ENCODE measurements at regions not wholly inside any gene's neighbourhood (a gene's known extent, or its start where the extent isn't known, plus 50 kb on each side); places are given as distances from the start of the nearest gene placed in this dataset.

DNA sequence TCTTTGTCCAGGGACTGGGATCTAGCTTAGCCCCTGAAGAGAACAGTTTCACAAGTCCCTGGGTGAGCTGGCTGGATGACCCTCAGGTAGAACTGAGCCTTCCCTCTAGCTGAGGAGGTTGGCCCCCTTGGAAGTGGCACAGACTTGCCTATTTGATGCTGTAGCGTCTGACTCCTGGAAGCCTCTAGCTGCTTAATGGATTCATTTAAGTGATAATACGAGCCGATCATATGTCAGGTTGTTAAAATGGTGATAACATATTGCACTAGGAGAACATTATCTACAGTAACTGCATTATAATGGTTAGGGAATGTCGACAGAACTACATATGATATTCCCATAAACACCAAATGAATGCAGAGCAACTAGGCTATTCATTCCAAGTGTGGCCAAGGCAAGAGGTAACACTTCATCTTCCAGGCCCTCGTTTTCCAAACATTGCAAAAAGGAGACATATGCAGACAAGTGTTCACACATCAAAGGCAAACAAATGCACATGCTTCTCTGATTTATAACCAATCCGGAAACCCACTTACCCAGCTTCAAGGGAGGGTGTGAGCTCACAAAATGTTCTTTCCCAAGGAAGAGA is 340.1 kb upstream of the PLXNA2 start:
- TF ChIP-seq, protein P1, sequence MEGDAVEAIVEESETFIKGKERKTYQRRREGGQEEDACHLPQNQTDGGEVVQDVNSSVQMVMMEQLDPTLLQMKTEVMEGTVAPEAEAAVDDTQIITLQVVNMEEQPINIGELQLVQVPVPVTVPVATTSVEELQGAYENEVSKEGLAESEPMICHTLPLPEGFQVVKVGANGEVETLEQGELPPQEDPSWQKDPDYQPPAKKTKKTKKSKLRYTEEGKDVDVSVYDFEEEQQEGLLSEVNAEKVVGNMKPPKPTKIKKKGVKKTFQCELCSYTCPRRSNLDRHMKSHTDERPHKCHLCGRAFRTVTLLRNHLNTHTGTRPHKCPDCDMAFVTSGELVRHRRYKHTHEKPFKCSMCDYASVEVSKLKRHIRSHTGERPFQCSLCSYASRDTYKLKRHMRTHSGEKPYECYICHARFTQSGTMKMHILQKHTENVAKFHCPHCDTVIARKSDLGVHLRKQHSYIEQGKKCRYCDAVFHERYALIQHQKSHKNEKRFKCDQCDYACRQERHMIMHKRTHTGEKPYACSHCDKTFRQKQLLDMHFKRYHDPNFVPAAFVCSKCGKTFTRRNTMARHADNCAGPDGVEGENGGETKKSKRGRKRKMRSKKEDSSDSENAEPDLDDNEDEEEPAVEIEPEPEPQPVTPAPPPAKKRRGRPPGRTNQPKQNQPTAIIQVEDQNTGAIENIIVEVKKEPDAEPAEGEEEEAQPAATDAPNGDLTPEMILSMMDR (IDR thresholded peaks at IDR 0.05), result no peak
- no peak for TF ChIP-seq POLR2A (IDR thresholded peaks at IDR 0.05)

All from lower leg skin (tissue), 3 donors.